ENCODE measurements at regions not wholly inside any gene's neighbourhood (a gene's known extent, or its start where the extent isn't known, plus 50 kb on each side); places are given as distances from the start of the nearest gene placed in this dataset.

GRCh38 chr15:81959196-81959595, 86.6 kb downstream of the MEX3B start:
- no peak for TF ChIP-seq CTCF (IDR thresholded peaks at IDR 0.05)
- Histone ChIP-seq H3K27me3 (no peaks in the 10 kb centered on the region), H3K4me1 (no peaks in the 10 kb centered on the region), H3K27ac (no peak overlapping the region), H3K4me3 (no peak overlapping the region), H3K36me3 (no peaks in the 10 kb centered on the region), H3K9me3 (no peaks in the 10 kb centered on the region)
- DNase-seq = no peak
- no peak for ATAC-seq
- intact Hi-C loops (cut with DNase I) = loop anchor here in 3 of 10 donors (10.0 kb wide), 3 partner anchors 76 to 114 kb away; partner anchors contain the start of gene MEX3B (in 1 of the 3)
- 80 to 83% methylated on average over 3 of the region's 3 CpGs for WGBS, 2 donors

DNA sequence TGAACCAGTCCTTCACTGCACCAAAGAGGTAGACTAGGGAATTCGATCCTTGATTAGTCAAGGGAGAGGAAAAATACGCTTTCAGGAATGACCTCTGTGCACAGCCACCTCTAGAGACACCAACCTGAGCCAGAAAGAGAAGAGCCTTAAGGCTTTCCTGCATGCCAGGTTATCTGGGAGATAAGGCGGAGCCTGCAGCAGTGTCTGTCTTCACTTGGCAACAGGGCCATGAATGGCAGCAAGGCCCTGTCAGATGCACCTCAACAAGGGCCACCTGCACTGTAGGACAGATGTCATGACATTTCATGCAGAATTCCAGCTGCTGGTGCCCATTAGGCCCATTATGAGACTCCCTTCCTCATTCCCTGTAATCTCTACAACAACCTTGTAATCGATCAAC, 88.1 kb downstream of the MEX3B start:
- no peak for TF ChIP-seq CTCF (IDR thresholded peaks at IDR 0.05)

DNA sequence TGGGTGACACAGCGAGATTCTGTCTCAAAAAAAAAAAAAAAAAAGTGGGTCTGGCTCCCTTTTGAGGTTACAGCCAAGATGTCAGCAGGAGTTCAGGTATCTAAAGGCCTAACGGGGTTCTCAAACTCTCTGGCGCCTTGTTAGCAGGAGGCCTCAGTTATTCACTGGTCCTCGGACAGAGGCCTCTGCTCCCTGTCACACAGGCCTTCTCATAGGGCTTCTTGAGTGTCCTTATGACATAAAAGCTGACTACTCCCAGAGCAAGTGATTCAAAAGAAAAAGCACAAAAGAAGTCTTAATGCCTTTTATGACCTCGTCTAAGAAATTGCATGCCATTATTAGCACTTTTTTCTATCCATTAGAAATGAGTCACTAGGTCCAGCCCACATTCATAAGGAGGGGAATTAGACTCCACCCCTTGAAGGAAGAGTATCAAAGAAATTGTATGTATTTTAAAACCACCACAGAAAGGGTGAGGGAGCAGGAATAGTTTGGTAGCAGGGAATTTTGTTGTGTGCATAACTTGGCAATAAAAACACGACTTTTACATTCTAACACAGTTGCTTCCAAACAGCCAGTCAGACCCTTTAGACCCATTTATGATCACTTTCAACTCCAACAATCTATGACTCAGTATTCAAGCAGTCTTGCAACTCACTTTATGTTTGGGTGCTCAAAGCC, 90.3 kb downstream of the MEX3B start:
- no peak for TF ChIP-seq CTCF (IDR thresholded peaks at IDR 0.05)
- Histone ChIP-seq H3K36me3 (no peaks in the 10 kb centered on the region), H3K27me3 (no peaks in the 10 kb centered on the region), H3K4me3 (no peak overlapping the region), H3K27ac (no peak overlapping the region), H3K9me3 (no peaks in the 10 kb centered on the region), H3K4me1 (peaks cover 0 to 6% (median 0%) of the 10 kb centered on the region in 9 donors)
- ATAC-seq = no peak
- WGBS, 2 donors = 88% methylated on average over 6 of the region's 6 CpGs
- intact Hi-C loops (cut with DNase I) = loop anchor here in 3 of 10 donors (10.0 kb wide), 3 partner anchors 79 to 111 kb away; partner anchors contain the start of gene MEX3B (in 1 of the 3)
- no peak for DNase-seq

More for the DNA sequence above, 88.1 kb downstream of the MEX3B start:
- Histone ChIP-seq H3K27ac (no peak overlapping the region), H3K27me3 (no peaks in the 10 kb centered on the region), H3K36me3 (no peaks in the 10 kb centered on the region), H3K4me1 (no peaks in the 10 kb centered on the region), H3K4me3 (no peak overlapping the region), H3K9me3 (no peaks in the 10 kb centered on the region)
- intact Hi-C loops (cut with DNase I) = loop anchor here in 3 of 10 donors (10.0 kb wide), 3 partner anchors 77 to 113 kb away; partner anchors contain the start of gene MEX3B (in 1 of the 3)
- 79 to 86% methylated on average over 4 of the region's 4 CpGs for WGBS, 2 donors
- ATAC-seq (no peak), DNase-seq (no peak)

DNA sequence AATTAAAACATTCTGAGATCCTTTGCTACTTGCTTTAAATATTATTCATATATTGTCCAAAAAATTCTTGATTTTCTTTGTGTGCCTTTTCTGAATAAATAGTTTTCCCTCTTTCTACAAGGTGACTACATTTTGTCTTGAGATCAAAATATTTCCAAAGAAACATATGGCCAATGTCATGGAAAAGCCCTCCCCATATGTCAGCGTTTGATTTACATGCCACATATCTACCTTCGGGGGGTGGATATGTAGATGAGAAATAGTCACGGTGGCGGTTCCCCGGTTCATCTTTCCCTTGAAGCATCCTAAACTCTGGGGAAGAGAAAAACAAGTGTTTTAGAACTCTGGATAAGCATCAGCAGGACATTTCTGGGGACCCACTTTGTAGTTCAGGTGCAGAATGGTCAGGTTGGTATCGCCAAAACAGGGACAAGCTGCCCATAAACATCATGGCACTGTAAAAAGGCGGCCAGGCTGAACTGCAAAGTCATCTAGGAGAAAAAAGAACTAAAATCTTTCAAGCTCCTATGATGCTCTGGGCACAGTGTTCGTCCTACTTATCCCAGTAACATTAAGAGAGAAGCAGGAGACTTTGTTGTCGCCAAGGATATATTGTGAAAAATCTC, 91.5 kb downstream of the MEX3B start:
- DNase-seq = no peak
- H3K36me3 ChIP-seq = no peaks in the 10 kb centered on the region
- no peak overlapping the region for H3K4me3 ChIP-seq
- peaks cover 0 to 9% (median 0%) of the 10 kb centered on the region in 9 donors for H3K4me1 ChIP-seq
- no peaks in the 10 kb centered on the region for H3K9me3 ChIP-seq
- WGBS, 2 donors = 93 to 95% methylated on average over 9 of the region's 9 CpGs
- ATAC-seq = no peak
- H3K27ac ChIP-seq = no peak overlapping the region
- intact Hi-C loops (cut with DNase I) = loop anchor here in 3 of 10 donors (10.0 kb wide), 3 partner anchors 81 to 109 kb away; partner anchors contain the start of gene MEX3B (in 1 of the 3)
- no peaks in the 10 kb centered on the region for H3K27me3 ChIP-seq
- no peak for TF ChIP-seq CTCF (IDR thresholded peaks at IDR 0.05)
